ENCODE measurements at regions not wholly inside any gene's neighbourhood (a gene's known extent, or its start where the extent isn't known, plus 50 kb on each side); places are given as distances from the start of the nearest gene placed in this dataset.
A peak's percentile ranks its signal among the peaks of the same experiment; 100 is the strongest.

DNA sequence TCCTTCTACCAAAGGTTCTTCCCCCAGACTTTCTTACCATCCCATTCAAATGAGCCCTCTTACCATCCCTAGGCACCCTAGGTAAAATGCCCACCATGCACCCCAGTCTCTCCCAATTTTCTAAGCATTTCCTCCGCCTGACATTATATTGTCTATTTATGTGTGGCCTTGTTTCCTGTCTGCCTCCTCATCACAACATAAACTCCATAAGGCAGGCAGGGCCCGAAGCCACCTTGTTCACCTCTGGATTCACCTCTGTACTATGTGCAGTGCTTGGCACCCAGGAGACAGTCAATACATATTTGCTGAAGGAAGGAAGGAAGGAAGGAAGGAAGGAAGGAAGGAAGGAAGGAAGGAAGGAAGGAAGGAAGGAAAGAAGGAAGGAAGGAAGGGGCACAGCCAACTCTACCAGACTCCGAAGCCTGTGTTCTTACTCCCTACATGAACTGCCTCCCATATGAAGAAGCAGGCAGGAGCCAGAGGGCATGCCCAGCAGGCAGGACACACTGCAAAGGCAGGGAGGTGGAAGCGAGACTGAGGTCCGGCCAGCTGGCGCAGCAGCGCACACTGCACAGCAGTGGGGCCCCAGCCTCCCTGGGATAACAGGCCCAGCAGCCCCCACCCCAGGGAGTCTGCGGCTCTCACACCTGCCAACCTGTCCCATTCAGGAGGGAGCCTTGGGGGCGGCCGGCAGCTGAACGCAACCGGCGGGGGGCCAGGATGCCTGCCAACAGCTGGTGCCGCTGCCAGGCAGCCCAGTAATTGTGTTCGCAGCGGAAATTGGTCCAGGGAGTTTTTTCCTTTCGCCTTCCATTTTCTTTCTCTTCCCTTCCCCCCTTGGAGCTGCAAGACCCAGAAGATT lies 106.0 kb upstream of the LINGO1 start:
- POLR2A ChIA-PET, result no interaction called here
- Histone ChIP-seq H3K27ac (ENCODE audit: extremely low read depth, low read depth, low read length) (no peak overlapping the region), H3K4me3 (ENCODE audit: low read depth, low read length) (no peak overlapping the region), H3K9me3 (ENCODE audit: control insufficient read depth, insufficient read depth, low read depth, low read length) (no peaks in the 10 kb centered on the region), H3K4me1 (ENCODE audit: control insufficient read depth, insufficient read depth, low read length) (no peaks in the 10 kb centered on the region), H3K36me3 (ENCODE audit: control insufficient read depth in 2 of 2, insufficient read depth in 1 of 2, low read length in 2 of 2) (no peaks in the 10 kb centered on the region)
- CTCF ChIA-PET, result interaction anchor here (0.5 kb wide), 1 partner anchor 1002 kb away, joined by 3 read pairs; no protein-coding TSS in a partner anchor
- TF ChIP-seq, protein P1, sequence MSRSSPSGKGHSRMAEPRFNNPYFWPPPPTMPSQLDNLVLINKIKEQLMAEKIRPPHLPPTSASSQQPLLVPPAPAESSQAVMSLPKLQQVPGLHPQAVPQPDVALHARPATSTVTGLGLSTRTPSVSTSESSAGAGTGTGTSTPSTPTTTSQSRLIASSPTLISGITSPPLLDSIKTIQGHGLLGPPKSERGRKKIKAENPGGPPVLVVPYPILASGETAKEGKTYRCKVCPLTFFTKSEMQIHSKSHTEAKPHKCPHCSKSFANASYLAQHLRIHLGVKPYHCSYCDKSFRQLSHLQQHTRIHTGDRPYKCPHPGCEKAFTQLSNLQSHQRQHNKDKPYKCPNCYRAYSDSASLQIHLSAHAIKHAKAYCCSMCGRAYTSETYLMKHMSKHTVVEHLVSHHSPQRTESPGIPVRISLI (tag by site-specific recombination; IDR thresholded peaks at IDR 0.05), result no peak
- TF ChIP-seq ZNF366 (tag by site-specific recombination; conservative IDR thresholded peaks at IDR 0.05), result peak; percentile 94
- TF ChIP-seq ZBTB21 (tag by site-specific recombination; IDR thresholded peaks at IDR 0.05), result no peak
- TF ChIP-seq ZIC2 (tag by site-specific recombination; IDR thresholded peaks at IDR 0.05), result peak; percentile 90

DNA sequence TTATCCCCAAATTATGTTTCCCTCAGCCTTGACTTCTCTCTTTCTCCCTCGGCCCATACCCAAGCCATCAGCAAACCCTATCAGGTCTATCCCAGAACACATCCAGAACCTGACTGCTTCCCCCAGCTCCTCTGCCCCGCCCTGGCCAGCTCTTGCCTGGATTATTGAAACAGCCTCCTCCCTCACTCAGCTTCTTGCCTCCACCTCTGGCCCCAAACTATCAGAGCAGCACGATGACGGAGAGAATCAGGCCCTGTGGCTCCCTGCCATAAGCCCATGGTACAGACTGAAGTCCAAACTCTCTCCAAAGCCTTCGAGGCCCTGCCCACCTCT lies 105.3 kb upstream of the LINGO1 start:
- TF ChIP-seq OVOL3 (tag by site-specific recombination; IDR thresholded peaks at IDR 0.05), result no peak
- no peak for TF ChIP-seq ZNF302 (tag by site-specific recombination; IDR thresholded peaks at IDR 0.05; ENCODE audit: low read depth)
- TF ChIP-seq, protein P2, sequence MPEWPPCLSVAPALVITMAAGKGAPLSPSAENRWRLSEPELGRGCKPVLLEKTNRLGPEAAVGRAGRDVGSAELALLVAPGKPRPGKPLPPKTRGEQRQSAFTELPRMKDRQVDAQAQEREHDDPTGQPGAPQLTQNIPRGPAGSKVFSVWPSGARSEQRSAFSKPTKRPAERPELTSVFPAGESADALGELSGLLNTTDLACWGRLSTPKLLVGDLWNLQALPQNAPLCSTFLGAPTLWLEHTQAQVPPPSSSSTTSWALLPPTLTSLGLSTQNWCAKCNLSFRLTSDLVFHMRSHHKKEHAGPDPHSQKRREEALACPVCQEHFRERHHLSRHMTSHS (tag by site-specific recombination; IDR thresholded peaks at IDR 0.05), result no peak
- TF ChIP-seq YY1 (tag by site-specific recombination; IDR thresholded peaks at IDR 0.05), result no peak
- TF ChIP-seq ZNF274 (IDR thresholded peaks at IDR 0.05; ENCODE audit: low read length), result no peak
- no peak for TF ChIP-seq ZNF274 (tag by site-specific recombination; IDR thresholded peaks at IDR 0.05; ENCODE audit: borderline replicate concordance)
- TF ChIP-seq ZNF707 (tag by site-specific recombination; IDR thresholded peaks at IDR 0.05), result no peak
- TF ChIP-seq KLF9 (tag by site-specific recombination; IDR thresholded peaks at IDR 0.05; ENCODE audit: low read depth), result no peak
- no peak for TF ChIP-seq ZNF174 (tag by site-specific recombination; IDR thresholded peaks at IDR 0.05)
- TF ChIP-seq, protein P3, sequence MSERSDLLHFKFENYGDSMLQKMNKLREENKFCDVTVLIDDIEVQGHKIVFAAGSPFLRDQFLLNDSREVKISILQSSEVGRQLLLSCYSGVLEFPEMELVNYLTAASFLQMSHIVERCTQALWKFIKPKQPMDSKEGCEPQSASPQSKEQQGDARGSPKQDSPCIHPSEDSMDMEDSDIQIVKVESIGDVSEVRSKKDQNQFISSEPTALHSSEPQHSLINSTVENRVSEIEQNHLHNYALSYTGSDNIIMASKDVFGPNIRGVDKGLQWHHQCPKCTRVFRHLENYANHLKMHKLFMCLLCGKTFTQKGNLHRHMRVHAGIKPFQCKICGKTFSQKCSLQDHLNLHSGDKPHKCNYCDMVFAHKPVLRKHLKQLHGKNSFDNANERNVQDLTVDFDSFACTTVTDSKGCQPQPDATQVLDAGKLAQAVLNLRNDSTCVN (tag by site-specific recombination; optimal IDR thresholded peaks at IDR 0.05), result no peak
- TF ChIP-seq ZFP37 (tag by site-specific recombination; IDR thresholded peaks at IDR 0.05), result no peak
- no peak for TF ChIP-seq ZNF560 (tag by site-specific recombination; IDR thresholded peaks at IDR 0.05; ENCODE audit: borderline replicate concordance)
- no peak for TF ChIP-seq ZNF10 (tag by site-specific recombination; IDR thresholded peaks at IDR 0.05)
- TF ChIP-seq ZNF571 (tag by site-specific recombination; IDR thresholded peaks at IDR 0.05), result no peak
- TF ChIP-seq ZNF157 (tag by site-specific recombination; IDR thresholded peaks at IDR 0.05), result no peak
- Histone ChIP-seq H3K27ac (ENCODE audit: extremely low read depth, low read depth, low read length) (no peak overlapping the region), H3K4me3 (ENCODE audit: low read depth, low read length) (no peak overlapping the region), H3K36me3 (ENCODE audit: control insufficient read depth in 2 of 2, insufficient read depth in 1 of 2, low read length in 2 of 2) (no peaks in the 10 kb centered on the region), H3K4me1 (ENCODE audit: control insufficient read depth, insufficient read depth, low read length) (no peaks in the 10 kb centered on the region), H3K9me3 (ENCODE audit: control insufficient read depth, insufficient read depth, low read depth, low read length) (no peaks in the 10 kb centered on the region)
- POLR2A ChIA-PET, result no interaction called here
- CTCF ChIA-PET, result interaction anchor here (0.5 to 0.6 kb wide), 2 partner anchors 104 to 1003 kb away, joined by 3 read pairs; no protein-coding TSS in a partner anchor

Data from HEK293 (cell line).